RWPE1 (cell line): ENCODE measurements at regions not wholly inside any gene's neighbourhood (a gene's known extent, or its start where the extent isn't known, plus 50 kb on each side); places are given as distances from the start of the nearest gene placed in this dataset.

ENCODE experiments used
- CTCF ChIA-PET: fragments of 350-600 bp; sonication (Branson Sonifier 250); formaldehyde crosslinking; extraction: SDS; loops from one replicate; lab custom pipeline; 2021; lab: Yijun Ruan, JAX
- POLR2A ChIA-PET: fragments of 400-600 bp; formaldehyde crosslinking; extraction: SDS; loops from one replicate; lab custom pipeline; 2020; ENCODE audit warnings: antibody characterized with exemption; ENCODE audit not compliant: low non-redundant PET; lab: Yijun Ruan, JAX
- DNase-seq: peaks from one replicate; pipeline ENCODE4 v3.0.0; 2012; ENCODE audit warnings: low spot score
- H3K27ac ChIP-seq: fragments of 450-650 bp; 2 replicates; pipeline ENCODE4 v1.5.1; 2017
- CTCF ChIP-seq: fragments of 450-650 bp; conservative IDR thresholded peaks from 2 replicates; pipeline ENCODE4 v1.5.1; 2017; ENCODE audit warnings: low read depth, mild to moderate bottlenecking

GRCh38 chr15:55126111-55126510, 70.6 kb downstream of the RSL24D1 start:
- H3K27ac ChIP-seq: no peak overlapping the region
- CTCF ChIA-PET: interaction anchor here (0.6 kb wide), 1 partner anchor 17 kb away, joined by 3 read pairs; no protein-coding TSS in a partner anchor
- TF ChIP-seq CTCF: no peak
- POLR2A ChIA-PET: no interaction called here
- no peak for DNase-seq

GRCh38 chr15:55124616-55125015, 72.1 kb downstream of the RSL24D1 start:
- H3K27ac ChIP-seq: no peak overlapping the region
- DNase-seq: no peak
- TF ChIP-seq CTCF: no peak
- ChIA-PET CTCF (no interaction called here), POLR2A (no interaction called here)

GRCh38 chr15:55118344-55118870, 78.3 kb downstream of the RSL24D1 start:
- POLR2A ChIA-PET: no interaction called here
- no peak for TF ChIP-seq CTCF
- no peak for DNase-seq
- no peak overlapping the region for H3K27ac ChIP-seq
- CTCF ChIA-PET: interaction anchor here (0.6 to 1.3 kb wide), 2 partner anchors 10 to 1155 kb away, joined by 3 to 5 read pairs; no protein-coding TSS in a partner anchor

GRCh38 chr15:55116636-55117035, 80.1 kb downstream of the RSL24D1 start:
- no peak for TF ChIP-seq CTCF
- H3K27ac ChIP-seq: no peak overlapping the region
- no peak for DNase-seq
- CTCF ChIA-PET: no interaction called here
- POLR2A ChIA-PET: no interaction called here

- POLR2A ChIA-PET: no interaction called here
Observed at GRCh38 chr15:55113736-55114135, 83.0 kb downstream of the RSL24D1 start.

GRCh38 chr15:55112706-55113105, 84.0 kb downstream of the RSL24D1 start:
- H3K27ac ChIP-seq: no peak overlapping the region
- CTCF ChIA-PET: interaction anchor here (0.6 kb wide), 1 partner anchor 496 kb away, joined by 6 read pairs; no protein-coding TSS in a partner anchor
- POLR2A ChIA-PET: no interaction called here
- TF ChIP-seq CTCF: no peak
- DNase-seq: no peak

More at GRCh38 chr15:55113736-55114135, 83.0 kb downstream of the RSL24D1 start:
- no peak overlapping the region for H3K27ac ChIP-seq
- TF ChIP-seq CTCF: no peak
- DNase-seq: no peak
- CTCF ChIA-PET: interaction anchor here (0.6 kb wide), 1 partner anchor 61 kb away, joined by 4 read pairs; no protein-coding TSS in a partner anchor
